ENCODE measurements at regions not wholly inside any gene's neighbourhood (a gene's known extent, or its start where the extent isn't known, plus 50 kb on each side); places are given as distances from the start of the nearest gene placed in this dataset.
A peak's percentile ranks its signal among the peaks of the same experiment; 100 is the strongest.

DNA sequence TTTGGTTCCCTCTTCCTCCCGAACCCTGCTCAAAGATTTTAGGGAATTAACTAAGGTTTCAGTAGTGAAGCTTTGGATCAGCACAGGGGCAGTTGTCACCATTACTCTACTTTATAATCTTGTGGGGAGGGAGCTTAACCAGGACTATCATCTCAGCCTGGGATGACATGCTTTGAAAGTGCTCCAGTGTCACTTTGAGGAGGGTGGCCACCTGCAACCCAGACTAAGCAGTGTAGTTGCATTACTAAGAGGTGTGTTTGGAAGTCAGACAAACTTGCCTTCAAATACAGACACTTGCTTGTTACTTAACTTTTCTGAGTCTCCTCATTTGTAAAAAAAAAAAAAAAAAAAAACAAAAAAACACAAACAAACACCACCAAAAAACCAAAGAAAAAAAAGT, 340.3 kb upstream of the TBL1XR1 start:
- in situ Hi-C loops (cut with HindIII; ENCODE audit: low sequenced_read_pairs) = no loop called here
- H3K4me3 ChIP-seq (ENCODE audit: low read depth, low read length) = no peak overlapping the region
- DNase-seq (ENCODE audit: low read depth, low spot score) = no peak
- TF ChIP-seq, protein P1, sequence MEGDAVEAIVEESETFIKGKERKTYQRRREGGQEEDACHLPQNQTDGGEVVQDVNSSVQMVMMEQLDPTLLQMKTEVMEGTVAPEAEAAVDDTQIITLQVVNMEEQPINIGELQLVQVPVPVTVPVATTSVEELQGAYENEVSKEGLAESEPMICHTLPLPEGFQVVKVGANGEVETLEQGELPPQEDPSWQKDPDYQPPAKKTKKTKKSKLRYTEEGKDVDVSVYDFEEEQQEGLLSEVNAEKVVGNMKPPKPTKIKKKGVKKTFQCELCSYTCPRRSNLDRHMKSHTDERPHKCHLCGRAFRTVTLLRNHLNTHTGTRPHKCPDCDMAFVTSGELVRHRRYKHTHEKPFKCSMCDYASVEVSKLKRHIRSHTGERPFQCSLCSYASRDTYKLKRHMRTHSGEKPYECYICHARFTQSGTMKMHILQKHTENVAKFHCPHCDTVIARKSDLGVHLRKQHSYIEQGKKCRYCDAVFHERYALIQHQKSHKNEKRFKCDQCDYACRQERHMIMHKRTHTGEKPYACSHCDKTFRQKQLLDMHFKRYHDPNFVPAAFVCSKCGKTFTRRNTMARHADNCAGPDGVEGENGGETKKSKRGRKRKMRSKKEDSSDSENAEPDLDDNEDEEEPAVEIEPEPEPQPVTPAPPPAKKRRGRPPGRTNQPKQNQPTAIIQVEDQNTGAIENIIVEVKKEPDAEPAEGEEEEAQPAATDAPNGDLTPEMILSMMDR (IDR thresholded peaks at IDR 0.05; ENCODE audit: low read depth, low read length) = no peak

DNA sequence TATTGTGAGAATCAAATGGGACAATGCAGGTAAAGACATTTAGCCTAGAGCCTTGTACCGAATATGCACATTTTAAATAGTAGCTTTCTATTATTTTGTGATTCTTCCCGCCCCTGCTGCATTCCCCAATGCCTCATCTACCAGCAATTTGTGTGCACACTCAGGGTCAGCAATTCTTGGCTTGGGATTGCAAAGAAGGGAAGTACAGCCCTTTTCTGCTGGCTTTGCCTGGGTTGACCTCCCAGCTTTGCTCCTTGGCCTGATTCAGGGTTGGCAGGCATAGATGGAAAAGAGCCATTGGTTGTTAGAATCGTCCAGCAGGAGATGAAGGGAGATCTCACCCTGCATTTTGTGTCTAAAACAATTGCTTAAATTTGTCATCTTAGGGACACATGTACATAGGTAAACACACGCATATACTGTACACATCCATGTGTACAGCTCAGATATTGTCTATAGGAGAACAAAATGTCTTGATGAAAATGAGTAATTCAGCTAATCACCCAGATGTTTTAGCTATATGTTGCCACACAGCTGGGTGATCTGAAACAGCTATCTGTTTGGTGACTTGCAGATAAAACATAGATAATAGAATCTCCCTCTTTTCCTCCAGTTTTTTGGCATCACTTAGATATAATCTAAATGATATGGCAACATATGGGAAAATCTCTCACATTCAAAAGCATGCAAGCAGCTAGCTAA, 340.9 kb upstream of the TBL1XR1 start:
- no peak overlapping the region for H3K4me3 ChIP-seq (ENCODE audit: low read depth, low read length)
- peak; percentile 64 for DNase-seq (ENCODE audit: low read depth, low spot score)
- in situ Hi-C loops (cut with HindIII; ENCODE audit: low sequenced_read_pairs) = no loop called here
- TF ChIP-seq, protein P1 (IDR thresholded peaks at IDR 0.05; ENCODE audit: low read depth, low read length) = no peak

DNA sequence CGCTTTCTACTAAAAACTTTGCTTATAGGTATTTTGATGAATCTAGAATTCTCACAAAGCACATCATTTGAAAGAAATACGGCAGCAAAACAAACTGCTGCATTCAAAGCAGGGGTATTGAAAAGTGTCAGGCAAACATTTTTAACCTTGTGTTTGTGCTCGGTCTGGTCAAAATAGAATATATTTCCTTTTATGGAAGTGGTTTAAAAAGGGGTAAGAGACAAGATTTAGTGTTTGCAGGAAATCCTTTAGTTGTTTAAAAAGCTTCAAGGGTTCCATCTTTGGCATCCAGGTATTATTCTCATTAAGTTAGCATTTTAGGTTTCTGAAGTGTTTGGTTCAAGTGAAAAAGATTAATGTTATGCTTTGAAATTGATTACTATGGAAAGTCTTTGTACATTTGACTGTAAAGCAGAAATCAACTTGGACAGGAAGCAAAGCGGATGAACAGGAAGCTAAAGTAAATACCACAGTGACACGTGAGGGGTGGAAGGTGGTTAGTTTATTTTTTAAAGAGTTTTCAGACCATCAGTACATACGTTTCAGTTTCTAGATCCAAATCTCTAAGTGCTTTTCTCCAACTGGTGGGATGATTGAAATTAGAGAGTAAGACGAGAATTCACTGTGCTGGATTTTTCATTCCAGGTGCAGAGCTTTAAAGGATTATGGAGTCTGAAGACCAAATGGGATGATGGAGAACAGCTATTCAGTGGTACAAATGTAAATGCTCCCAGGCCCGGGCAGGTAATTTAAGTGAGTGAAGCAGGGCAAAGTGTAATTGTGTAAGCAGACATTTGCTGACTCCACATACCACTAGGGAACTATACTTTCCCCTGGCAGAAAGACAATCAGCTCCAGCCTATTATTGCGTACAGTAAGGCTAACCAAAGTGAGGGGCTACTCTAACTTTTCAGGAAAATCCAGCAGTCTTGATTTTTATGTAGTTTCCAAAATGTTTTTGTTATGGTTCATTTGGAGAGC, 341.8 kb upstream of the TBL1XR1 start:
- TF ChIP-seq, protein P1 (IDR thresholded peaks at IDR 0.05; ENCODE audit: low read depth, low read length) = no peak
- DNase-seq (ENCODE audit: low read depth, low spot score) = no peak
- H3K4me3 ChIP-seq (ENCODE audit: low read depth, low read length) = no peak overlapping the region
- in situ Hi-C loops (cut with HindIII; ENCODE audit: low sequenced_read_pairs) = no loop called here

DNA sequence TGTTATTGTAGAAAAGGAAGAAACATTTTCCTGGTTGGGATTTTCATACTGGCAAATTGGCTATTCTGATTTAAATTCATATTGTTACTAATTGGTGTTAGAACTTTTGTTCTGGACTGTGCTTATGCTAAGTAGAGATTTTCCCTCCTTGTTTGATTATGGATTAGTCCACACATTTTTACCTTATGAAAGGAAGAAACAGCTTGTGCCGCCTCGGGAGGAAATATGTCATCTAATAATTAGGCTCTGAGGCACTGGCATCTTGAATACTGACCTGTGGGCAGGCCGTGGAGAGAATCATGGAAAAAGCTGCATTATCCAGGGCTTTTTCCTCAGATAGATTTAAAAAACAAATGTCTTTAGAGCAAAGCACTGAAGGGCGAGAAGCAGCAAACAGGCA, 344.3 kb upstream of the TBL1XR1 start:
- TF ChIP-seq, protein P1 (IDR thresholded peaks at IDR 0.05; ENCODE audit: low read depth, low read length) = no peak
- DNase-seq (ENCODE audit: low read depth, low spot score) = no peak
- in situ Hi-C loops (cut with HindIII; ENCODE audit: low sequenced_read_pairs) = no loop called here
- H3K4me3 ChIP-seq (ENCODE audit: low read depth, low read length) = no peak overlapping the region

DNA sequence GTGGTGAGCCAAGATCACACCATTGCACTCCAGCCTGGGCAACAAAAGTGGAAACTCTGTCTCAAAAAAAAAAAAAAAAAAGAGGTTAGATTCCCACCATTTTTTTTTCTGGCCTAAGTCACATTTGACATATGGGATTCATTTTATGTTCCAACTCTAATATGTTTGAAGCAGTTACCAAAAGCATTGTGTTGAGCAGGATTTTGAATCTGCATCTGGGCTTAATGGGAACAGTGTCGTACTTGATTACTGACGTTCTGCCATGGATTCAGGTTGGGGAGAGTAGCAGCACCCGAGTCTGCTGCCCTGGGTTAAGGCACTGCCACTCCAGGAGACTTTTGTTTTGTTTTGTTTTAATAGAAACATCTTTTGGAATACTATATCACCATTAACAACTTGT, 348.7 kb upstream of the TBL1XR1 start:
- no peak for DNase-seq (ENCODE audit: low read depth, low spot score)
- in situ Hi-C loops (cut with HindIII; ENCODE audit: low sequenced_read_pairs) = no loop called here
- TF ChIP-seq, protein P1 (IDR thresholded peaks at IDR 0.05; ENCODE audit: low read depth, low read length) = no peak
- H3K4me3 ChIP-seq (ENCODE audit: low read depth, low read length) = no peak overlapping the region

DNA sequence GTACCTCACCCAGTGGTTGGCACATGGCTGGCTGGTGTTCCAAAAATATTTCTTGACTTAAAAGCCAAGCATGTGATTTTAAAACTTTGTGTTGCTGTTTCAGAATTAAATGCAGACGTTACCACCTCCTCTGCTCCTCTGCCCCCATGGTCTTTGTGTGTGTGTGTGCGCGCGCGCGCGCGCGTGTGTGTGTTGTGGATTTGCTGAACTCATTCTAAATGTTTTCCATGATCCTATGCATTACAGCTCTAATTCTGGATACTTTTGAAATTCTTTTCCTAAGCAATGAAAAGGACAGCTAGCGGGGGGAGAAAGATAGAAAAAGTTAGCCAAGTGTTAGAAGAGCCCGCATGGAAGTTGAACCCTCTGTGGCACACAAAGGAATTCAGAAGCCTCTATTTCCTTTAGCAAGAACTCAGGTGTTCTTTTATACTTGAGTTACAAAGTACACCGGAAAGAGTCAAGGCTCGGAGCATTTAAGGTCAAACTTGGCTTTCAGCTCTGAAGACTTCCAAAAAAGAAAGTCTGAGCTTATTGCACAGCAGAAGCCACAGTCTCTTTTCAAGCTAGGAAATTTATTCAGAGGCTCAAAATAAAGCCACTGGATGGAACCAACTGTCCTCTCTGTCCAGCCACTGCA, 350.5 kb upstream of the TBL1XR1 start:
- no peak overlapping the region for H3K4me3 ChIP-seq (ENCODE audit: low read depth, low read length)
- TF ChIP-seq, protein P1 (IDR thresholded peaks at IDR 0.05; ENCODE audit: low read depth, low read length) = no peak
- no peak for DNase-seq (ENCODE audit: low read depth, low spot score)
- in situ Hi-C loops (cut with HindIII; ENCODE audit: low sequenced_read_pairs) = no loop called here

Measured in astrocyte of the spinal cord (primary cell).